Brain microvascular endothelial cell (primary cell): ENCODE measurements at regions not wholly inside any gene's neighbourhood (a gene's known extent, or its start where the extent isn't known, plus 50 kb on each side); places are given as distances from the start of the nearest gene placed in this dataset.

Experiments used
- DNase-seq: peaks from one replicate; pipeline ENCODE4 v3.0.0-alpha.2; 2020
- H3K27ac ChIP-seq: fragments of 250-450 bp; sonication (Bioruptor Pico); 2 replicates; pipeline ENCODE4 v1.5.1; 2020; ENCODE audit warnings: mild to moderate bottlenecking, moderate library complexity
- H3K27me3 ChIP-seq: fragments of 250-450 bp; sonication (Bioruptor Pico); replicated peaks from 2 replicates; pipeline ENCODE4 v1.5.1; 2020; ENCODE audit warnings: mild to moderate bottlenecking
- H3K36me3 ChIP-seq: fragments of 250-450 bp; sonication (Bioruptor Pico); replicated peaks from 2 replicates; pipeline ENCODE4 v1.5.1; 2020; ENCODE audit warnings: mild to moderate bottlenecking
- H3K4me3 ChIP-seq: 2 replicates; pipeline ENCODE4 v1.5.1; 2011; ENCODE audit warnings: low read depth, mild to moderate bottlenecking, control low read depth, low read length, moderate library complexity
- in situ Hi-C: cut with HindIII; loops from 2 replicates; pipeline ENCODE4 v1.10.0; 2017; ENCODE audit warnings: low sequenced_read_pairs, low pct_ligation_motif_present
- TF ChIP-seq, protein P1 (sequence below): IDR thresholded peaks from 2 replicates; pipeline ENCODE4 v1.5.1; 2011; ENCODE audit warnings: low read depth, mild to moderate bottlenecking, moderate library complexity, low read length, control low read depth, inconsistent platforms; ENCODE audit errors: missing control alignments

DNA sequence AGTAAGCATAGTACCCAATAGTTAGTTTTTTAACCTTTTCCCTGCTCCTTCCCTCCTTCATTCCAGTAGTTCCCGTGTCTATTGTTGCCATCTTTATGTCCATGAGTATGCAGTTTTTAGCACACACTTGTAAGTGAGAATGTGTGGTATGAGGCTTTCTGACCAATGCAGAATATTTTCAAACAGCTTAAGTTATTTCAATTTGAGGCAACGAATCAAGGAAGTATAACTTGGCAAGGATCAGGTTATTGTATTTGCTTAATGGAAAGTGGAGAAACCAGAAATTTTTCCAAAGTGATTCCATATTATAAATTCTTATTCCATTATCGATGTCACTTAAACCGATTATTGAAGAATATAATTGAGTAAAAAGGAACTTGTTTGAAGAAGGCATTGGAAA is 954.8 kb downstream of the GBE1 start:
- TF ChIP-seq, protein P1, sequence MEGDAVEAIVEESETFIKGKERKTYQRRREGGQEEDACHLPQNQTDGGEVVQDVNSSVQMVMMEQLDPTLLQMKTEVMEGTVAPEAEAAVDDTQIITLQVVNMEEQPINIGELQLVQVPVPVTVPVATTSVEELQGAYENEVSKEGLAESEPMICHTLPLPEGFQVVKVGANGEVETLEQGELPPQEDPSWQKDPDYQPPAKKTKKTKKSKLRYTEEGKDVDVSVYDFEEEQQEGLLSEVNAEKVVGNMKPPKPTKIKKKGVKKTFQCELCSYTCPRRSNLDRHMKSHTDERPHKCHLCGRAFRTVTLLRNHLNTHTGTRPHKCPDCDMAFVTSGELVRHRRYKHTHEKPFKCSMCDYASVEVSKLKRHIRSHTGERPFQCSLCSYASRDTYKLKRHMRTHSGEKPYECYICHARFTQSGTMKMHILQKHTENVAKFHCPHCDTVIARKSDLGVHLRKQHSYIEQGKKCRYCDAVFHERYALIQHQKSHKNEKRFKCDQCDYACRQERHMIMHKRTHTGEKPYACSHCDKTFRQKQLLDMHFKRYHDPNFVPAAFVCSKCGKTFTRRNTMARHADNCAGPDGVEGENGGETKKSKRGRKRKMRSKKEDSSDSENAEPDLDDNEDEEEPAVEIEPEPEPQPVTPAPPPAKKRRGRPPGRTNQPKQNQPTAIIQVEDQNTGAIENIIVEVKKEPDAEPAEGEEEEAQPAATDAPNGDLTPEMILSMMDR = no peak
- Histone ChIP-seq H3K36me3 (no peaks in the 10 kb centered on the region), H3K27me3 (no peaks in the 10 kb centered on the region), H3K27ac (no peak overlapping the region), H3K4me3 (no peak overlapping the region)
- in situ Hi-C loops = no loop called here
- DNase-seq = no peak

DNA sequence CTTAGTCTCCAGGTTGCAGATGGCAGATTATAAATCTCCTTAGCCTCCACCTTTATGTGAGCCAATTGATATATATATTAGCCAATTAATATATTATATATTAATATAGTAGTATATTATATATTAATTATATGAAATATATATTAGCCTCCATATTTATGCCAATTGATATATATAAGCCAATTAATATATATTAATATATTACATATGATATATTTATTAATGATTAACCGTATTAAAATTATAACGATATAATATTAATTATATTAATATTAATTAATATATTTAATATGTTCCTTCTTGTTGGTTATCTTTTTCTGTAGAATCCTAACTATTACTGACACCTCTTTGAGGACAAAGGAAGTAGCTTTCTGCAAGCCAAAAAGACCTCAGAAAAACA is 972.5 kb downstream of the GBE1 start:
- Histone ChIP-seq H3K27me3 (no peaks in the 10 kb centered on the region), H3K36me3 (no peaks in the 10 kb centered on the region), H3K4me3 (no peak overlapping the region), H3K27ac (no peak overlapping the region)
- in situ Hi-C loops = no loop called here
- TF ChIP-seq, protein P1 = no peak
- DNase-seq = no peak

DNA sequence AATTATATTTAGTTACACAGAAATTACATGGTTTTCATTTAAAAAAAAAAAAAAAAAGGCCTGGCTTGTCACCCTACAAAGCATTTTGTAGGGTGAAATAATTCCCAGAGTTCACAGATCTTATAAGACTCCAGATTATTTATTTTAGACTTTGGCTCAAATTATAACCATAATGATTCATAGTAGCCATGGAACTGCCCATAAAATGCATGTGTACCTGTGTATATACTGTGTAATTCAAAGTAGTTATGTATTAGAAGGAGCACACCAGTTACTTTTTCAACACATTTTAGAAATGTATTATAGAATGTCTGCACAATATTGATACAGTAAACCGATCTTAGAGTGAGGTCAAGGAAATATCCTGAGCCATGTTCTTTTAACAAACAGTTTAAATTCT is 975.6 kb downstream of the GBE1 start:
- Histone ChIP-seq H3K27ac (no peak overlapping the region), H3K4me3 (no peak overlapping the region), H3K27me3 (no peaks in the 10 kb centered on the region), H3K36me3 (no peaks in the 10 kb centered on the region)
- TF ChIP-seq, protein P1 = no peak
- in situ Hi-C loops = no loop called here
- DNase-seq = no peak

DNA sequence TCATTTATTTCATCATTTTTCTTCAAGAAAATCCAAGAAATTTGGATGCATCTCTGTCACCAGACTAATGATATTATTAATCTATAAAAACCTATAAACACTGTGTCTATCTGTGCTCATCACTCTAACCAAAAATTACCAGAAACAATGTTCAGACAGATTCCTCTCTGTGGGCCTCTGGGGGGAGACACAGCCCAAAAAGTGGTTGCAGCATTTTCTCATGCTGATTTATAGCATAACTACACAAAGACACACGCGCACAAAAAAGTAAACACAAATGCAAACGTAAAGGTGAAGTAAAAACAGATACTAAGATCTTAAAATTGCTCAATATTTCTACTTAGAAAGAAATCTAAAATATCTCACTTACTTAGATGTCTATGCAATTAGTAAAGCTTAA is 976.0 kb downstream of the GBE1 start:
- TF ChIP-seq, protein P1 = peak; percentile 50
- in situ Hi-C loops = no loop called here
- no peaks in the 10 kb centered on the region for H3K36me3 ChIP-seq
- no peaks in the 10 kb centered on the region for H3K27me3 ChIP-seq
- DNase-seq = no peak
- H3K4me3 ChIP-seq = no peak overlapping the region
- no peak overlapping the region for H3K27ac ChIP-seq

DNA sequence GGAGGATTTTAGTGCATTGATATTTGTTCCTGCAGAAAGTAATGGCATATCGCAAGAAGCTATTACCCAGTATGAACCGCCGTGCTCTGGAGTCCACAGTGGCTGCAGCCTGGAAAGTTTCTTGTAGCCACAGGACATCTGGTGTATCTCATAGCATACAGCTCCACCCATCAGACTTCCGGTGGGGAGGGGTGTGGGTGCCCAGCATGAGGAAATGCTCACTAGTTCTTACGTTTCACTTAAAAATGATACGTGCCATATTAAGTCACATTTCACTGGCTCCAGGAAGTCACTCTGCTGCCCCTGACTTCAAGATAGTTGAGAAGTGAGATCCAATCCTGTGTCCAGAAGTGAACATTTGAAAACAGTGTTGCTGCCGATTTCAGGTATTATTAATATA is 990.4 kb downstream of the GBE1 start:
- in situ Hi-C loops = no loop called here
- no peaks in the 10 kb centered on the region for H3K36me3 ChIP-seq
- TF ChIP-seq, protein P1 = no peak
- no peak for DNase-seq
- H3K27ac ChIP-seq = no peak overlapping the region
- no peak overlapping the region for H3K4me3 ChIP-seq
- H3K27me3 ChIP-seq = no peaks in the 10 kb centered on the region
